IMR-90 (cell line): ENCODE measurements at regions not wholly inside any gene's neighbourhood (a gene's known extent, or its start where the extent isn't known, plus 50 kb on each side); places are given as distances from the start of the nearest gene placed in this dataset.
A peak's percentile ranks its signal among the peaks of the same experiment; 100 is the strongest.

ENCODE experiments used
- ATAC-seq: fragments of 200-7000 bp; cut with Tn5 transposase; 2 replicates; pipeline ENCODE4 v1.9.1; 2020; ENCODE audit warnings: low read depth, mild to moderate bottlenecking, moderate library complexity
- BruUV-seq: library from RNA; stranded (reverse); fragments of 400-500 nt; replicated peaks from 2 replicates; lab custom pipeline; 2021; lab: Mats Ljungman, UMichigan
- CTCF ChIA-PET: fragments of 300-600 bp; formaldehyde crosslinking; extraction: SDS; loops from one replicate; lab custom pipeline; 2021; ENCODE audit warnings: antibody characterized with exemption; lab: Yijun Ruan, JAX
- POLR2A ChIA-PET: fragments of 300-600 bp; sonication (Branson Sonifier 250); formaldehyde crosslinking; loops from one replicate; lab custom pipeline; 2022; ENCODE audit warnings: antibody characterized with exemption; ENCODE audit not compliant: unreplicated experiment; lab: Charles Lee
- DNase-seq: peaks from one replicate; pipeline ENCODE4 v3.0.0; 2013
- H2AFZ ChIP-seq: replicated peaks from 2 replicates; pipeline ENCODE3; 2013; ENCODE audit warnings: low read length, mild to moderate bottlenecking; ENCODE audit not compliant: poor library complexity
- H2AK5ac ChIP-seq: 2 replicates; pipeline ENCODE4 v1.6.1; 2013; ENCODE audit warnings: low read depth, low read length, inconsistent platforms
- H2AK9ac ChIP-seq: replicated peaks from 2 replicates; pipeline ENCODE3; 2013; ENCODE audit warnings: mild to moderate bottlenecking, low read depth, low read length, moderate library complexity; ENCODE audit not compliant: poor library complexity
- H2BK120ac ChIP-seq: 2 replicates; pipeline ENCODE4 v1.6.1; 2013; ENCODE audit warnings: low read depth, low read length, inconsistent platforms
- H2BK15ac ChIP-seq: 3 replicates; pipeline ENCODE4 v1.6.1; 2013; ENCODE audit warnings: low read depth, low read length, inconsistent platforms
- H2BK20ac ChIP-seq: 2 replicates; pipeline ENCODE4 v1.6.1; 2013; ENCODE audit warnings: low read depth, mild to moderate bottlenecking, inconsistent platforms, low read length, moderate library complexity
- H2BK5ac ChIP-seq: 2 replicates; pipeline ENCODE4 v1.6.1; 2013; ENCODE audit warnings: mild to moderate bottlenecking, low read depth, low read length, inconsistent platforms; ENCODE audit not compliant: poor library complexity, severe bottlenecking
- H3K14ac ChIP-seq: replicated peaks from 2 replicates; pipeline ENCODE4 v1.6.1; 2013; ENCODE audit warnings: low read depth, low read length, inconsistent platforms
- H3K18ac ChIP-seq: 2 replicates; pipeline ENCODE4 v1.6.1; 2013; ENCODE audit warnings: low read depth, low read length, control low read depth
- H3K23ac ChIP-seq: 2 replicates; pipeline ENCODE4 v1.6.1; 2013; ENCODE audit warnings: low read depth, low read length, inconsistent platforms
- H3K27ac ChIP-seq: 2 replicates; pipeline ENCODE4 v1.5.1; 2013; ENCODE audit warnings: mild to moderate bottlenecking, control low read depth, low read length; ENCODE audit not compliant: insufficient read depth
- H3K27me3 ChIP-seq: 2 replicates; pipeline ENCODE4 v1.6.1; 2013; ENCODE audit warnings: low read length; ENCODE audit not compliant: control insufficient read depth, insufficient read depth
- H3K36me3 ChIP-seq: 2 replicates; pipeline ENCODE4 v1.6.1; 2013; ENCODE audit warnings: low read length, mixed read lengths; ENCODE audit not compliant: control insufficient read depth, insufficient read depth
- H3K4ac ChIP-seq: 2 replicates; pipeline ENCODE4 v1.6.1; 2013; ENCODE audit warnings: low read depth, low read length, inconsistent platforms
- H3K4me1 ChIP-seq: 2 replicates; pipeline ENCODE4 v1.6.1; 2013; ENCODE audit warnings: low read length, mixed read lengths; ENCODE audit not compliant: control insufficient read depth, insufficient read depth
- H3K4me2 ChIP-seq: 2 replicates; pipeline ENCODE4 v1.6.1; 2013; ENCODE audit warnings: low read depth, mild to moderate bottlenecking, control low read depth, low read length, moderate library complexity
- H3K4me3 ChIP-seq: 2 replicates; pipeline ENCODE4 v1.5.1; 2013; ENCODE audit warnings: low read depth, mild to moderate bottlenecking, control low read depth, low read length, moderate library complexity; ENCODE audit not compliant: insufficient read depth
- H3K56ac ChIP-seq: 2 replicates; pipeline ENCODE4 v1.6.1; 2013; ENCODE audit warnings: low read length, inconsistent platforms; ENCODE audit not compliant: insufficient read depth; ENCODE audit errors: extremely low read depth
- H3K79me1 ChIP-seq, 2 experiments: 2 replicates each; pipeline ENCODE4 v1.6.1; 2013; ENCODE audit warnings: low read length in 2 of 2, inconsistent platforms in 1 of 2, low read depth in 1 of 2
- H3K9ac ChIP-seq: 2 replicates; pipeline ENCODE4 v1.6.1; 2013; ENCODE audit warnings: low read depth, low read length, control low read depth
- H3K9me1 ChIP-seq: 2 replicates; pipeline ENCODE4 v1.6.1; 2013; ENCODE audit warnings: low read length, inconsistent platforms; ENCODE audit not compliant: insufficient read depth
- H3K9me3 ChIP-seq: 2 replicates; pipeline ENCODE4 v1.6.1; 2013; ENCODE audit warnings: low read length; ENCODE audit not compliant: control insufficient read depth, insufficient read depth
- H4K20me1 ChIP-seq: 2 replicates; pipeline ENCODE4 v1.6.1; 2013; ENCODE audit warnings: low read length, inconsistent platforms; ENCODE audit not compliant: insufficient read depth
- H4K5ac ChIP-seq: 2 replicates; pipeline ENCODE4 v1.6.1; 2013; ENCODE audit warnings: mild to moderate bottlenecking, low read depth, low read length, control low read depth
- H4K8ac ChIP-seq, 2 experiments: 2 replicates each; pipeline ENCODE4 v1.6.1; 2013; ENCODE audit warnings: low read depth in 2 of 2, low read length in 2 of 2, control low read depth in 1 of 2, inconsistent platforms in 1 of 2
- H4K91ac ChIP-seq: 2 replicates; pipeline ENCODE4 v1.6.1; 2013; ENCODE audit warnings: low read depth, low read length, inconsistent platforms; ENCODE audit not compliant: insufficient read depth
- BHLHE40 ChIP-seq: fragments of 150-350 bp; IDR thresholded peaks from 2 replicates; pipeline ENCODE4 v1.6.1; 2016; ENCODE audit warnings: mild to moderate bottlenecking, low read depth, low read length
- CEBPB ChIP-seq: IDR thresholded peaks from 2 replicates; pipeline ENCODE4 v1.6.1; 2012; ENCODE audit warnings: low read depth, low read length, improper control_type of control experiment
- CHD1 ChIP-seq: IDR thresholded peaks from 2 replicates; pipeline ENCODE4 v1.6.1; 2012; ENCODE audit warnings: low read depth, low read length, improper control_type of control experiment
- CTCF ChIP-seq: conservative IDR thresholded peaks from 2 replicates; pipeline ENCODE4 v1.5.1; 2012; ENCODE audit warnings: mild to moderate bottlenecking, low read depth, low read length, improper control_type of control experiment
- ELK1 ChIP-seq: fragments of 150-350 bp; IDR thresholded peaks from 2 replicates; pipeline ENCODE4 v1.6.1; 2016; ENCODE audit warnings: low read depth, mild to moderate bottlenecking, low read length, moderate library complexity, borderline replicate concordance
- FOS ChIP-seq: fragments of 150-350 bp; IDR thresholded peaks from 2 replicates; pipeline ENCODE4 v1.6.1; 2016; ENCODE audit warnings: low read depth, low read length
- MAFK ChIP-seq: IDR thresholded peaks from 2 replicates; pipeline ENCODE4 v1.6.1; 2012; ENCODE audit warnings: low read depth, low read length, improper control_type of control experiment
- MAZ ChIP-seq: IDR thresholded peaks from 2 replicates; pipeline ENCODE4 v1.6.1; 2012; ENCODE audit warnings: low read depth, mild to moderate bottlenecking, low read length, improper control_type of control experiment, moderate library complexity, borderline replicate concordance
- MXI1 ChIP-seq: IDR thresholded peaks from 2 replicates; pipeline ENCODE4 v1.6.1; 2012; ENCODE audit warnings: low read depth, mild to moderate bottlenecking, low read length, moderate library complexity, borderline replicate concordance
- NFE2L2 ChIP-seq: fragments of 150-350 bp; IDR thresholded peaks from 2 replicates; pipeline ENCODE4 v1.6.1; 2016; ENCODE audit warnings: low read depth, mild to moderate bottlenecking, low read length
- POLR2A ChIP-seq: IDR thresholded peaks from 2 replicates; pipeline ENCODE4 v1.6.1; 2012; ENCODE audit warnings: mild to moderate bottlenecking, low read depth, low read length
- RAD21 ChIP-seq: IDR thresholded peaks from 2 replicates; pipeline ENCODE4 v1.6.1; 2012; ENCODE audit warnings: low read length, improper control_type of control experiment
- RCOR1 ChIP-seq: IDR thresholded peaks from 2 replicates; pipeline ENCODE4 v1.6.1; 2012; ENCODE audit warnings: mild to moderate bottlenecking, low read length, improper control_type of control experiment; ENCODE audit not compliant: insufficient replicate concordance
- RFX5 ChIP-seq: IDR thresholded peaks from 2 replicates; pipeline ENCODE4 v1.8.0; 2012; ENCODE audit warnings: low read depth, mild to moderate bottlenecking, low read length, moderate library complexity
- SMC3 ChIP-seq: fragments of 150-350 bp; IDR thresholded peaks from 2 replicates; pipeline ENCODE4 v1.6.1; 2016; ENCODE audit warnings: low read depth, mild to moderate bottlenecking, antibody characterized with exemption, low read length, moderate library complexity
- USF2 ChIP-seq: fragments of 150-350 bp; IDR thresholded peaks from 2 replicates; pipeline ENCODE4 v1.6.1; 2017; ENCODE audit warnings: mild to moderate bottlenecking, antibody characterized with exemption, low read length, low read depth
- WGBS, 2 experiments: methylation state at CpG; one replicate each; pipeline versions ENCODE4 v1.1.5 to v1.1.7; 2013; ENCODE audit warnings: missing lambda C conversion rate in 2 of 2; ENCODE audit not compliant: insufficient read length in 1 of 2; ENCODE audit errors: extremely low coverage in 2 of 2; 5-methylcytosine and 5-hydroxymethylcytosine counted together
- dilution Hi-C: fragments of 300-500 bp; cut with HindIII; formaldehyde crosslinking; loops from one replicate; pipeline ENCODE4 v1.14.3; 2018; ENCODE audit warnings: low sequenced_read_pairs; ENCODE audit not compliant: unreplicated experiment
- in situ Hi-C: fragments of 300-500 bp; cut with MboI; formaldehyde crosslinking; loops from 3 replicates; pipeline ENCODE4 v1.14.3; 2019; ENCODE audit warnings: low sequenced_read_pairs, inconsistent platforms, mixed read lengths
- intact Hi-C: fragments of 100-400 bp; cut with micrococcal nuclease; formaldehyde crosslinking; loops from 2 replicates; pipeline ENCODE4 v1.10.0; 2022

- no peaks in the 10 kb centered on the region for H4K20me1 ChIP-seq
- dilution Hi-C loops, result no loop called here
These were observed 340.0 kb upstream of the DUSP10 start for GRCh38 chr1:222081859-222082258.

More at GRCh38 chr1:222081859-222082258, 340.0 kb upstream of the DUSP10 start:
- DNase-seq (peak; percentile 36), ATAC-seq (no peak)
- in situ Hi-C loops, result no loop called here
- Histone ChIP-seq H3K9me1 (0 out of 2 replicates have a peak, but pooled peaks cover 2% of the 10 kb centered on the region), H3K27ac (no peak overlapping the region), H2BK15ac (no peak overlapping the region), H3K36me3 (no peaks in the 10 kb centered on the region), H4K5ac (no peak overlapping the region), H4K8ac (no peak overlapping the region), H3K9ac (no peak overlapping the region), H4K91ac (no peak overlapping the region), H3K23ac (no peak overlapping the region), H2BK5ac (no peak overlapping the region), H2AK9ac (no peak overlapping the region), H3K27me3 (no peaks in the 10 kb centered on the region), H2AK5ac (no peak overlapping the region), H3K9me3 (peaks cover 2% of the 10 kb centered on the region; the same call in 1 of the 2 replicates), H3K14ac (no peak overlapping the region), H3K4me3 (no peak overlapping the region), H3K56ac (no peak overlapping the region), H3K18ac (no peak overlapping the region), H2BK20ac (no peak overlapping the region), H3K4me2 (no peak overlapping the region), H3K79me1 (no peaks in the 10 kb centered on the region), H2AFZ (no peak overlapping the region), H3K4ac (no peak overlapping the region), H3K4me1 (peaks cover 4% of the 10 kb centered on the region; the same call in 1 of the 2 replicates), H2BK120ac (no peak overlapping the region)
- TF ChIP-seq USF2 (no peak), CEBPB (no peak), ELK1 (no peak), MAZ (no peak), FOS (no peak), CTCF (no peak), MAFK (no peak), POLR2A (no peak), RCOR1 (no peak), CHD1 (no peak), NFE2L2 (no peak), MXI1 (no peak), RFX5 (no peak), BHLHE40 (no peak), RAD21 (no peak), SMC3 (no peak)
- no TSS peak for BruUV-seq
- WGBS, 2 experiments, result no CpG with 5 or more reads among the region's 3 CpGs
- intact Hi-C loops, result no loop called here
- CTCF ChIA-PET, result no interaction called here
- POLR2A ChIA-PET, result no interaction called here
